ENCODE measurements at regions not wholly inside any gene's neighbourhood (a gene's known extent, or its start where the extent isn't known, plus 50 kb on each side); places are given as distances from the start of the nearest gene placed in this dataset.

DNA sequence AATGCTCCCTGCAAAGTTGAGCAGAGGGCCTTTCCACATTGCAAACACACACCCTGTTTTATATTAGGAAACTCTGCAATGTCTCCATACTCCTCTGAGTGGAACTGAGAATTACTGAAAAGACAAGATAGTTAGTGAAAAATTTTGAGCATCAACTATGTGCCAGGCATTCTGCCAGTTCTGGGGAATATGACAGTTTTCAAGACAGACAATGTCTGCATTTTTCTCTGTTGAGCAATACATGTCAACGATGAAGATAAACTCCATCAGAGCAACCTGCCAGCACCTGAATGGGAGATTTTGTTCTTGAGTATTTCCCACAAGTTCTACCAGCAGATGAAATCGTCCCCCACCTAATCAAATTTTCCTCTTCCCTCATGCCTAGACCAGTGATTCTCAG lies 203.4 kb upstream of the BMPER start:
- DNase-seq: no peak

DNA sequence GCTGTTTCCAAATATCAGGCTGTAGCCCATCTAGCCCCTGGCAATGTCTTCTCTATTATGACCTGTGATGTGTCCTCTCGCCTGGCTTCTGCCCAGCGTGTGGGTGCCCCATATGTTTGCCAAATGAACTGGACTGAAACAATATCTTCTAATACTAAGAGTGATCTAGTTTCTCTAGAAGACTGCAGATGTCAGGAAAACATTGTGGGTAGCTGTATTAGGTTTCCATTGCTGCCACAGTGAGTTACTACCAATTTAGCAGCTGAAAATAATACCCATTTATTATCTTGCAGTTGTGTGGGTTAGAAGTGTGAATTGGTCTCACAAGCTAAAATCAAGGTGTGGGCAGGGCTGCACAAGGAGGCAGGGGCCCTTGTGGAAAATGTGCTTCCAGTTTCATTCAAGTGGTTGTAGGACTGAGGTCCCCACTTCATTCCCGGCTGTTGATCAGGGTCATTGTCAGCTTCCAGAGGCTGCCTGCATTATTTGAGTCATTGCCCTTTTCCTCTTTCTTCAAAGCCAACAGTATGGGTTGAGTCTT lies 202.8 kb upstream of the BMPER start:
- no peak for DNase-seq

DNA sequence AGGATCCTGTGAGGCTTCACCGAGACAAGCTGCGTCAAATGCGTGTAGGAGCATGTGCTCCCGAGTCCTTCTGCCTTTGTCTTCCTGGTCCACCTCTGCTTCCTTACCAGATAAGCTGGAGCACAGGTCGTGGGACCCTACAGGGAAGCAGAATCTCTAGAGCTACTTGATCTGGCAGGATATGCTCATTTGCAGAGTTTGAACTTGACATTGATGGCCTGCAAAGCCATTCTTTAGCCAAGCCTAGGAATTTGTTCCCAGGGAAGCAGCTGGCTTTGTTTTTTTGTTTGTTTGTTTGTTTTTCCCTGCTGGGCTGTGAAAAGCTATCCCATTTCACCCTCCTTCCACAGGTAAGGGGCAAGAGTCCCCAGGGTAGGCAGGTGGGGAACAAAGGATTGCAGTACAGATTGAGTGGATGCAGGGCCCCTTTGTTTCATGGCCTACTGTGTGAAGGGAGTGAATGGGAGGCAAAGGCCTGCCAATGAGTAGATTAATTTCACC lies 200.0 kb upstream of the BMPER start:
- DNase-seq: no peak

DNA sequence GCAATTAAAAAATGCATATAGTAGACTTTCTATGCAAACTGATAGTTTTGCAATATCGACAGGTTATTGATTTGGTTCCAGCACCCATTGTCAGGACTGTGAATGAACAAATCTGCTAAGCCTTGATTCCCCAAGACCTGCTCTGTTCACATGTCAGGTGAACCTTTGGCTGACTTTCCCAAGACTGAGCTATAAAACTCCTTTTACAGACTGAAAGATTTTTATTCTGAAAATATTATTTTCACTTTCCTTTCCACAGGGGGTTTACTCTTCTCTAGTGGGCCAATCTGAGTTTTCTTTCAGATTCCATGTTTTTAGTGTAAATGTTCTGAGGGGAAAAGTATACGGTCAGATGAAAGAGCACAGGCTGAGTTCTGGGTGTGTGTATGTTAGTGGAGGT lies 199.2 kb upstream of the BMPER start:
- no peak for DNase-seq

DNA sequence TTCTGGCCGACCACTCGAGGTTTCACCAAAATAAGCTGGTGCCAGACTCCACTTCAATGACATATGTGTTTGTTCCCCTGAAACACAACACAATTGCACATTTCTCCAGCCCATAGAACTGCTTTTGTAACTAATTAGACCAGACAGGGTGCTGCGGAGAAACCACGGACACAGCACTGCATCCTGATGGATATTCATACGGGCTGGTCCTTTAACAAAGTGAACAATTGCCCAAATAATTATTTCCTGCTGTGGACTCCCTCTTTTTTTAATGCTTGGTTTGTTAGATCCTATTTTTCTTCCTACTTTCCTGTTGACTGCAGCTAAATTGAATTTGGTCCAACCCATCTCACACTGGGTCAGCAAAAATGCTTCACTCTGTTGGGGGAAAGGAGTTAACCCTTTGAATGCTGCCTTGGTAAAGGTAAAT lies 198.6 kb upstream of the BMPER start:
- no peak for DNase-seq

DNA sequence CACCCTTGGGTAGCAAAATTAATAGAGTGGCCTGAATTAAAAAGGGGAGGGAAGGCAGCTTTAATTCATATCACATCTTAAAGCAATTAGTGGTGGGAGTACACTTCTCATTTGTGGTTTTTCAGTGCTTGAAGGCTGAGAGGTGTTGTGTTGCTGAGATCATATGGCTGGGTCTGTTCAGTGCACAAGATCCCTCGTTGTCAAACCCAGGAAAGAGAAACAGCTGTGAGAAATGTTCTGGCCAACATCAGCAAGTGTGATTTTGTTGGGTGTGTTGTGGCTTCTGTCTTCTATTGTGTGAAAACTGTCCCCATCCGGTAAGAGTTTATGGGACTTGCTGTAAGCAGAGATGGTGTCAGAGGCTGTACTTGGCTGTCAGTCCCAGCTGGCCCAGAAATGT lies 197.9 kb upstream of the BMPER start:
- no peak for DNase-seq

DNA sequence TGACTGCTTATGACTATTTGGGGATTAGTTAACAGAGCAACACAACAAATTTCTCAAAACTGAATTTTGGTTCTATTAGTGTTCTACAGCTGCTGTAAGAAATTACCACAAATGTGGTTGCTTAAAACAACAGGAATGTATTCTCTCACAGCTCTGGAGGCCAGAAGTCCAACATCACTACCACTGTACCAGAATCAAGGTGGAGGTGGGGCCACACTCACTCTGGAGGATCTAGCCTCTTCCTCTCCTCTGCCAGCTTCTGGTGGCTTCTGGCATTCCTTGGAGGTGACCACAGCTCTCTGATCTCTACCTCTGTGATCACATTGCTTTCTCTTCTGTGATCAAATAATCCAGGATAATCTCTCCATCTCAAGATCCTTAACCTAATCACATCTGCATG lies 194.7 kb upstream of the BMPER start:
- no peak for DNase-seq

DNA sequence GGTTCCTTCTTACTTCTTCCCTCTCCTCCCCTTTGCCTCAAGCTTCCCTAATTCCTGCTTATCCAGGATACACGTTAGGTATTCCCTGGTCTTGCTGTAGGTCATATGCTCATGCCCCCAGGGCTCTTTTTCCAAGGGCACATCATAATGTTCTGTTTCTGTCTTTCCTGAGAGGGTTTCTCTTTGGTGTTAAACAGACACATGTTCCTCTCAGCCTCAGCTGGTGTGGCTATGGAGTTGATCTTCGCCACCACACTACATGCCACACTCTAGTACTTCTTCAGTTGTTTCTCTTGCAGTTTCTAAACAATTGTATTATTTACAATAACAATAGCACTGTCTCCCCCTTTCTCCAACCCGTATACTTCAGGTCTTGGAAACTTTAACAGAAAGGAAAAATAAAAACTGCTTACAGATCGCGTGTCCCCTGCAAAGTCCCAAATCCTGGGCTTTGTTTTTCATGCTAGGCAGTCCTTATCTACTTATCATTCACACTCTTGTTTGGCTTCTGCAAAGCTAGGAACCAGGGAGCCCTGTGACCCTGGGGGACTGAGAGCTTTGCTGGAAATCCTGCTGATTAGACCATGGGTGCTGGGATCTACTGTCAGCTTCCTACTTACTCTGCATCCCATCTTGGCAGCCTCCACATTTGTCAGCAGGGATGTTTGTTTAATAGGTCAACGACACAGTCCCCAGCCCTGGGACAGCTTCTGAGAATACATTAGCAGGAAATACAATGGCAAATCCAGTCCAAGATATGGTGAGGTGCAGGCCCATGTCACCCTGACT lies 193.9 kb upstream of the BMPER start:
- DNase-seq: no peak

GRCh38 chr7:33712020-33712414 lies 193.3 kb upstream of the BMPER start:
- DNase-seq: no peak

GRCh38 chr7:33714208-33714607 lies 191.1 kb upstream of the BMPER start:
- DNase-seq: no peak

DNA sequence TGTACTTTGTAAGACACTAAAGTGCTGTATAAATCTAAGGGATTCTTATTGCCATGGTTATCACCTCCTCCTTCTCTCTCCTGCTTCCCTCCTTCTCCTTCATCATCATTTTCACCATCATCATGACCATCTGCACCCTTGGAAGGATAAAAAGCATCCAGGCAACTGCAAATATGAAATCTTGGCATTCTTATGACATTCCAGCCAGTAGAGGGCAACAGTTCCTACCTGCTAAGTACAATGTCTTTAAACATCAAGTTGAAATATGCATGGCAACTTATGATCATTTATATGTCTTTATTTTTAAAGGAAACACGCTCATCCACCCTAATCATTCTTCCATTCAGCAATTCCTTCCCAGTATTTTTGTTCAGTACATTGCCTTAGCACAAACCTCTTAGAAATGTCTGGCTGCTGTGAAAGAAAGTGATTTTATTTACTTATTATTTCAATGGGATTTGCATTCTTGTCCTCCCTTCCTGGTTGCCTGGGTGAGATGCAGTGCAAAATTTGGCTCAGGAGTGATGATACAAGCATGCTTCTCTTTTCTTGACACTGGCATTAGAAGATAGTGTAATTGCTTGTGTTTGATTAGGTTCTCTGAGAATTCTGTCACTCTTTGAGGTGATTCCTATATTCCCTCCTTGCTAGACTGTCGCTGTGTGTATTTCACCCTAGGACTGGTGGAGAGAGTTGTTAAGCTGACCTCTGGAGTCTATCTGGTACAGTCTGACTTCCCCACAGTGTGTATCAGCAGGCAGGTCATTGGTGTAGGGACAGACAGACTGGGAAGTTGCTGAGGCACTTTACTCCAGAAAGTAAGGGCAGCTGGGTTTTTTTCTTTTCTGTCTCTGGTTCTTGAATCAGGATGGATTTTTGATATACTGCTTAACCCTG lies 188.5 kb upstream of the BMPER start:
- no peak for DNase-seq

GRCh38 chr7:33719059-33719581 lies 186.2 kb upstream of the BMPER start:
- DNase-seq: no peak

GRCh38 chr7:33720139-33720538 lies 185.2 kb upstream of the BMPER start:
- no peak for DNase-seq

GRCh38 chr7:33720870-33721269 lies 184.5 kb upstream of the BMPER start:
- DNase-seq: no peak

DNA sequence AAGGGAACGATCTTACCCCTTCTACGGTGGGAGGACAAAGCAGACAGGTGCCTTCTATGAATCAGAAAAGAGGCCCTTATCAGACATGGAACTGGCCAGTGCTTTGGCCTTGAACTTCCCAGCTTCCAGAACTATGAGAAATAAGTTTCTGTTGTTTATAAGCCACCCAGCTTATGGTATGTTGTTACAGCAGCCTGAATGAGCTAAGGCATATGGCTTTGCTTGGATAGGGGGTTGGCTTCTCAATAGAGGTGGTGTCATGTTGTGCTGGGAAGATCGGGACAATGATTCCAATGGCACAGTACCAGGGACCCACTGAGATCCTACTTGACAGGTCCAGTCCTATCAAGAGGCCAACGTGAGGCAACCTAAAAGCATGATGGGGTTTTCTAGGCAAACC lies 183.4 kb upstream of the BMPER start:
- DNase-seq: no peak

GRCh38 chr7:33722383-33723101 lies 182.8 kb upstream of the BMPER start:
- no peak for DNase-seq

DNA sequence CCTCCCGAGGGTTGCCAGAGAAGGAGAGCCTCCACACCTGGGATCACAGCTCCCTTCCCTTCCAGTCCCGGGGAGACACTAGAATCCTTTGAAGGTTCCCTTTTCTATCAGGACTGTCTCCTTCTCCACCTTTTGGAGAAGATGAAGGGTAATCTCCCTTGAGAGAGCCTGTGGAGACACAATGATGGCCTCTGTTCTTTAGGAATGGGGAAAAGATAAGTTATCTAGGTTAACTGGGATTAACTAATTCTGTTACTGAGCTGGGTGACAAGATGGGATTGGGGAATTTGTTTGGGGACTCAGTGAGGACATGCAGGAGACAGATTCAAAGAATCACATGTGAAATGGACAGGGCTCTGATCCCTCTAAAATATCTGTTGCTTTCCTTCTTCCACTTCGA lies 181.1 kb upstream of the BMPER start:
- no peak for DNase-seq

DNA sequence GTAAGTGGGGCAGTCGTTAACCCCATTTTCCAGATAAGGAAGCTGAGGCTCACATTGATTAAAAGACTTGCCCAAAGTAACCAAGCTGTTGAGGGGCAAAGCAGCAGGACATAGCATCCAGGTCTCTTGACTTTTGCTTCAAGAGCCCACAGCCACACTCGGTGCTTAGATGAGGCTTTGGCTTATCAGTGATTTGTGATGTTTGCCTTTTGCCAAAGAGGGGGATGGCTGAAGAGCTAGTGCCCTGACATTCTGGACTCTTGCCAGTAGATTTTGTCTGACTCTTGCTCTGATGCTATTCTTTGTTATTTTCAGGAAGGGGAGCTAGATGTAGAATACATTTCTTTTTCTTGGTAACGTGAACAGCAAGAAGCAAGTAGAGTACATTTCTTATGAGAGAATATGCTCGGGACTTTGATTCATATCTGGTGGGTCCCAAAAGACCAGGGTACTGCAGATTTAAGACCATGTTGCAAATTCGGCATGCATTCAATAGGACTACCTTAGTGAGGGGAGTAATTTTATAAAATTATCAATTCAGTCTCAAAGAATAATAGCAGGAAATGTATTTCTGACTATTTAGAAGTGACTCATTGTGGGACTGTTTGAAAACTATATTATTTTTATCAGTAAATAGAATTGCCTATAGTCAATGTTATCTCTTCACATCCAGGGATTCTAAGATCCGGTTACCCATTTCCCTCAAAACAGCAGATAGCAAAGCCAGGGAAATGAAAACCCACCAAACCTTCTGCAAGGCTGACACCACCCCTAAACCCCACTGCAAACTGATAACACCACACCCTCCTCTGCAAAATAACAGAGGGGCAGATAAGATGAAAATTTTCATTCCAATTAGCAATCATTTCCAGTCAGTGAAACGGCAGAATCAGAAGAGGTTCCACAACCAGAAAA lies 180.0 kb upstream of the BMPER start:
- DNase-seq: no peak

GRCh38 chr7:33726582-33726981 lies 178.8 kb upstream of the BMPER start:
- no peak for DNase-seq

DNA sequence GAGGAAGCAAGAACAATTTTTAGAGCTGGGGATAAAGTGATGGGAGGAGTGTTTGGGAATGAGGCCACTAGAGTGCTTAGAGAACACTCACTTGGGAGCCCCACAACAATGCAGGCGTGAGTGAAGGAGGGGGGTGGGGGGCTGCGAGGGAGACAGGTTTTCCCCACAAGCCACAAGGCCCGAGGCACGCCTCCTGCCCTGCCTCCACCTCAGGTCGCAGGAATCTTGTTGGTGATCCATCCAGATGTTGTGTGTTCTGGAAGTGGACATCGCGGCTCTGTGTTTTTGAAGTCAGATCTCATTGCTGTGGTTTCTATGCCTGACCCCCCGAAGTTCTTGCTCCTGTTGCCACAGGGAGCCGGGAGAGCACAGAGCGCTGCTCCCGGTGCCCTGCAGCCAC lies 178.0 kb upstream of the BMPER start:
- no peak for DNase-seq

GRCh38 chr7:33728873-33729551 lies 176.3 kb upstream of the BMPER start:
- DNase-seq: no peak

All from activated CD4-positive, alpha-beta T cell treated with anti-CD3 and anti-CD28 coated beads, Interleukin-2, amount 50 U/mL, for 48 hours (primary cell).